HG03460 (cell line): ENCODE measurements at regions not wholly inside any gene's neighbourhood (a gene's known extent, or its start where the extent isn't known, plus 50 kb on each side); places are given as distances from the start of the nearest gene placed in this dataset.
"Not testable (repeated sequence)": the region's sequence is repeated elsewhere in the genome, so short reads cannot be mapped to it uniquely, and the experiment has no call there.

Experiments used
- ATAC-seq: cut with Tn5 transposase; IDR thresholded peaks from one replicate; pipeline ENCODE4 v1.9.1; 2021; ENCODE audit not compliant: unreplicated experiment

- ATAC-seq = no peak
Measured at GRCh38 chr16:52386694-52387093, 160.2 kb downstream of the TOX3 start.

- no peak for ATAC-seq
Measured at GRCh38 chr16:52384378-52384777, 162.6 kb downstream of the TOX3 start.

GRCh38 chr16:52383640-52384292 lies 163.2 kb downstream of the TOX3 start:
- no peak for ATAC-seq

GRCh38 chr16:52383119-52383518 lies 163.8 kb downstream of the TOX3 start:
- no peak for ATAC-seq

- ATAC-seq = no peak
Measured at GRCh38 chr16:52379551-52379950, 167.4 kb downstream of the TOX3 start.

GRCh38 chr16:52376676-52377280 lies 170.2 kb downstream of the TOX3 start:
- ATAC-seq = no peak

- ATAC-seq = no peak
Measured at GRCh38 chr16:52372313-52372712, 174.6 kb downstream of the TOX3 start.

GRCh38 chr16:52368859-52369258 lies 178.1 kb downstream of the TOX3 start:
- no peak for ATAC-seq

GRCh38 chr16:52367821-52368220 lies 179.1 kb downstream of the TOX3 start:
- no peak for ATAC-seq

- no peak for ATAC-seq
Measured at GRCh38 chr16:52366983-52367382, 180.0 kb downstream of the TOX3 start.

GRCh38 chr16:52364500-52364899 lies 182.4 kb downstream of the TOX3 start:
- no peak for ATAC-seq

GRCh38 chr16:52363082-52363481 lies 183.9 kb downstream of the TOX3 start:
- no peak for ATAC-seq

GRCh38 chr16:52357711-52358110 lies 189.2 kb downstream of the TOX3 start:
- ATAC-seq = no peak

GRCh38 chr16:52353249-52353648 lies 193.7 kb downstream of the TOX3 start:
- no peak for ATAC-seq

GRCh38 chr16:52351451-52351850 lies 195.5 kb downstream of the TOX3 start:
- no peak for ATAC-seq

GRCh38 chr16:52350031-52350642 lies 196.8 kb downstream of the TOX3 start:
- ATAC-seq = no peak

- no peak for ATAC-seq
Measured at GRCh38 chr16:52346709-52347108, 200.2 kb downstream of the TOX3 start.

GRCh38 chr16:52333673-52334072 lies 213.3 kb downstream of the TOX3 start:
- not testable (repeated sequence) for ATAC-seq

GRCh38 chr16:52320930-52321439 lies 226.0 kb downstream of the TOX3 start:
- ATAC-seq = no peak

GRCh38 chr16:52318302-52319009 lies 228.5 kb downstream of the TOX3 start:
- no peak for ATAC-seq

GRCh38 chr16:52316241-52316640 lies 230.7 kb downstream of the TOX3 start:
- ATAC-seq = no peak

GRCh38 chr16:52312716-52313115 lies 234.2 kb downstream of the TOX3 start:
- ATAC-seq = no peak
